NCI-H2227 (cell line): ENCODE measurements at regions not wholly inside any gene's neighbourhood (a gene's known extent, or its start where the extent isn't known, plus 50 kb on each side); places are given as distances from the start of the nearest gene placed in this dataset.

Experiments used
- DNase-seq: peaks from one replicate; lab custom pipeline; 2025; ENCODE audit not compliant: unreplicated experiment; lab: John Stamatoyannopoulos, UW

GRCh38 chr2:194232600-194232999, 1424.4 kb upstream of the SLC39A10 start:
- no peak for DNase-seq

- no peak for DNase-seq
Measured at GRCh38 chr2:194223218-194223617, 1433.8 kb upstream of the SLC39A10 start.

GRCh38 chr2:194214192-194214591, 1442.8 kb upstream of the SLC39A10 start:
- no peak for DNase-seq

DNA sequence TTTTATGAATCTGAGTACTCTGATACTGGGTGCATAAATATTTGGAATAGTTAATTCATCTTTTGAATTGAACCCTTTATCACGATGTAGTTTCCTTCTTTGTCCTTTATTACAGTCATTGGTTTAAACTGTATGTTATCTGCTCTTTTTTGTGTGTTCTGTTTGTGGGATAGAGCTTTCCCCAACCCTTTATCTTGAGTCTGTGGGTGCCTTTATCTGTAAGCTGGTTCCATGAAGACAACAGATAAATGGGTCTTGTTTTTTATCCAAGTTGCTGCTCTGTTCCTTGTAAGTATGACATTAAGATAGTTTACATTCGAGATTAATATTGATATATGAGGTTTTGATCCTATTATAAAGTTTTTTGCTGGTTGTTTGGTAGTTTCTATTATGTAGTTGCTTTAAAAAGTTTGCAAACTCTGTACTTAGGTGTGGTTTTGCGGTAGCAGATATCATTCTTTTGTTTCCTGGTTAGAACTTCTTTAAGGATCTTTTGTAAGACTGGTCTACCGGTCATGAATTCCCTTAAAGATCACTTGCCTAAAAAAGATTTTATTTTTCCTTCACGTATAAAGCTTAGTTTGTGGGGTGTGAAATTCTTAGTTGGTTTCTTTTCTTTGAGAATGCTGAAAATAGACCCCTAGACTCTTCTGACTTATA, 1451.3 kb upstream of the SLC39A10 start:
- DNase-seq = no peak

DNA sequence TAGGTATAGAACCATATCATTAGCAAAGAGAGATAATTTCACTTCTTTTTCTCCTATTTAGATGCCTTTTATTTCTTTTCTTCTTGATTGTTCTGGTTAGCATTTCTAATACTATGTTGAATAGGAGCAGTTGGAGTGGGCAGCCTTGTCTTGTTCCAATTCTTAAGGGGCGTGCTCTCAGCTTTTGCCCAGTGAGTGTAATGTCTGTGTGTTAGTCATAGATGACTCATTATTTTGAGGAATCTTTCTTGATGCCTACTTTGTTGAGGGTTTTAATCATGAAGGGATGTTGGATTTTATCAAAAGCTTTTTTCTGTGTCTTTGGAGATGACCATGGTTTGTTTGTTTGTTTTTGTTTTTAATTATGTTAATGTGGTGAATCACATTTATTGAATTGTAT, 1453.1 kb upstream of the SLC39A10 start:
- no peak for DNase-seq

DNA sequence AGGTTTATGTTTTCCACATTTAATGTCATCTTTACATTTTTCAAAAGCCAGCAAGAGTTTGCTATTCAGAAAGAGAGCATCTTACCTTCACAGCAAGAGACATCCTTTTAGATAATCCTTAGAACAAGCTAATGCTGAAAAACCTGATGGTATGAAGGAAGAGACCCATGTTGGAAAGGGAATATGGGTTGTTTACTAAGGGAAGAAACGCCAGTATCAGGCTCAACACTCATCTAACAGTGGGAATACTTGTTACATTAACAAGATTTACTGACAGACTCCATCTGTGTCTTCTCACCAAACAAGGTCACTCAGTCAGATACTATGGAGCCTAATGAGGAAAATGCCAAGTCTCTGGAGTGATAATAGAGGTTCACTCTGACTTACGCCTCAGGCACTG, 1474.1 kb upstream of the SLC39A10 start:
- no peak for DNase-seq

DNA sequence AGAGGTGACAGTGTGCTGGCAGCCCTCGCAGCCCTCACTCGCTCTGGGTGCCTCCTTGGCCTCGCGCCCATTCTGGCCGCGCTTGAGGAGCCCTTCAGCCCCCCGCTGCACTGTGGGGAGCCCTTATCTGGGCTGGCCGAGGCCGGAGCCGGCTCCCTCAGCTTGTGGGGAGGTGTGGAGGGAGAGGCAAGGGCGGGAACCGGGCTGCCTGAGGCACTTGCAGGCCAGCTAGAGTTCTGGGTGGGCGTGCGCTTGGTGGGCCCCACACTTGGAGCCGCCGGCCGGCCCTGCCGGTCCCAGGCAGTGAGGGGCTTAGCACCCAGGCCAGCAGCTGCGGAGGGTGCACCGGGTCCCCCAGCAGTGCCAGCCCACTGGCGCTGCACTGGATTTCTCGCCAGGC, 1480.9 kb upstream of the SLC39A10 start:
- DNase-seq = no peak

- DNase-seq = peak; percentile 55
Measured at GRCh38 chr2:194166818-194167217, 1490.2 kb upstream of the SLC39A10 start.

DNA sequence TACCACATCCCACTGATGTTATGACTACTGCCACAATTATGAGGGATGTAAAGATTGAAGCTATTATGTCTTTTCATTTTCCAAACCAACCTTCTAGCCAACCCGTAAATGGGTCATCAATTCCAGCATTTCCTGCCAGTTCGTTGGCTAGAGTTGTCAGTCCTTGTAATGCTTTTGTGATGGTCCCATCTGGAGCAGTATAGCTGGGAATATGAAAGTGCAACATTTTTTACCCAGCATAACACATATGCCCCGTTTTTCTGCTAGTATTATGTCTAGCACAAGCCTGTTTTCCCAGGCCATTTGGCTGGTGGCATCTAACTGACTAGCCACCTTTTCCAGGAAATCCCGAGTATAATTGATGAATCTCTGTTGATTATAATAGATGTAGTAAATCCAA, 1501.6 kb upstream of the SLC39A10 start:
- DNase-seq = no peak

DNA sequence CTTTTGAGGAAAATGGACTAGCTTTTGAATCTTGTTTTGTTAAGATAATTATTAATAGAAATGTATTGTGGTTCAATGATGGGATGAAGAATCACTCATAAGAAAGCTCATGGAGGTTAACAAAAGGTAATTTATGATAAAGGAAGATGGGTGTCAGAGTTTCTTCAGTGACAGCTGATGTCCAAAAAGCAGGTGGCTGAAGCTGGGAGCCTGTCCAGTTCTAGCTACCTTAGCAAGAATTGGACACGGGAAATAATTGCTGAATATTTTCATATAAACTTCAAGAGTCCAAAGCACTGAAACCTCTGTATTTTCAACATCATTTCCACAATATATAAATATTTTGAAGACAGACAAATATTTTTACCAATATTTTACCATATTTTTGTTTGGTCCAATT, 1505.8 kb upstream of the SLC39A10 start:
- DNase-seq = no peak

- no peak for DNase-seq
Measured at GRCh38 chr2:194135463-194135862, 1521.6 kb upstream of the SLC39A10 start.

GRCh38 chr2:194128810-194129209, 1528.2 kb upstream of the SLC39A10 start:
- DNase-seq = no peak

DNA sequence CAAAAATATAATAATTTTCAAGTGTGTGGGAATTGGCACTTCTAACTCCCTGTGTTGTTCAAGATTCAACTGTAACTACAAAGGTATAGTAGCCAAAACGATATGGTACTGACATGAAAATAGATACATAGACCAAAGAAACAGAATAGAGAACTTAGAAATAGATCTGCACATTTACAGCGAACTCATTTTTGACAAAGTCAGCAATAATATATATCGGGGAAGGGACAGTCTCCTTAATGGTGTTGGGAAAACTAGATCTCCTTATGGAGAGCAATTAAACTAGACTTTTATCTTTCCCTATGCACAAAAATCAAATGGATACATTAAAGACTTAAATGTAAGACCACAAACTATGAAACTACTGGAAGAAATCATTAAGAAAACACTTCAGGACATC, 1530.6 kb upstream of the SLC39A10 start:
- no peak for DNase-seq

GRCh38 chr2:194116861-194117260, 1540.2 kb upstream of the SLC39A10 start:
- no peak for DNase-seq

GRCh38 chr2:194105358-194105757, 1551.7 kb upstream of the SLC39A10 start:
- DNase-seq = no peak

DNA sequence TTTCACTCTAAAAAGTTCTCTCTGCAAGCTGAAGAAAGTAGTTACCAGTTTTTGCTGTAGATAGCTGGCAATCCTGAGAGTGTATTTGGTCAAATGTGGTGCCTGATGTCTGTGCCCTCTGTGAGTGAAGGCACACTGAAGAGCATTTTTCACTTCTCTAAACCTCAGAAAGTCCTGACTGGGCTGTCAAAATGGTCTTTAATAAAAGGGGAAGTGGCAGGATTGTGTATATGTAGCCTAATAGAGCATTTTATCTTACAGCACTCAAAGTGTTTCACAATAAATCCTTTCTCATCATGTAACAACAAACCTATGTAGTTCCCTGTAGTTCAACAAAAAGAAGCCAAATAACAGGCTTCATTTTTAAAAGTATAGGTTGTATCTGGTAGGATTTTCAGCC, 1552.3 kb upstream of the SLC39A10 start:
- DNase-seq = no peak

- no peak for DNase-seq
Measured at GRCh38 chr2:194103941-194104659, 1552.9 kb upstream of the SLC39A10 start.

GRCh38 chr2:194102546-194102945, 1554.5 kb upstream of the SLC39A10 start:
- no peak for DNase-seq

GRCh38 chr2:194100201-194100600, 1556.8 kb upstream of the SLC39A10 start:
- DNase-seq = no peak

DNA sequence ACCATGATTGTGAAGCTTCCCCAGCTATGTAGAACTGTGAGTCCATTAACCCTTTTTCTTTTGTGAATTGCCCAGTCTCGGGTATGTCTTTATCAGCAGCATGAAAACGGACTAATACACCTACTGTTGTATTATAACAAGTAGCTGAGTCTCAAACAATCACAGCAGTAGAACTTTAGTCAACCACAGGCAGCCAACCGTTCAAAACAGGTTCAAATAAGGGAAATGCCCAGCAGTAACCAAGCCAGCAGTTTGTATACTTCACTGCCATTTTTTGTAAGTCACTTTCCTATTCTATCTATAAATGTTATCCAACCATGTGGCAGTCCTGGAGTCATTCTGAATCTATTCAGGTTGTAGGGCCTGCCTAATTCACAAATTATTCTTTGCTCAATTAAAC, 1560.6 kb upstream of the SLC39A10 start:
- no peak for DNase-seq

- no peak for DNase-seq
Measured at GRCh38 chr2:194095359-194095758, 1561.7 kb upstream of the SLC39A10 start.

GRCh38 chr2:194090251-194090905, 1566.6 kb upstream of the SLC39A10 start:
- DNase-seq = no peak
